C4-2B (cell line): ENCODE measurements at regions not wholly inside any gene's neighbourhood (a gene's known extent, or its start where the extent isn't known, plus 50 kb on each side); places are given as distances from the start of the nearest gene placed in this dataset.

Experiments
- ZFX ChIP-seq: fragments of 450-650 bp; IDR thresholded peaks from 2 replicates; pipeline ENCODE4 v1.6.1; 2017
- TF ChIP-seq, protein P1 (sequence below): fragments of 450-650 bp; conservative IDR thresholded peaks from 2 replicates; pipeline ENCODE4 v1.5.1; 2017; ENCODE audit warnings: mild to moderate bottlenecking

GRCh38 chr2:83273322-83273721 is 1185.8 kb downstream of the SUCLG1 start:
- TF ChIP-seq, protein P1, sequence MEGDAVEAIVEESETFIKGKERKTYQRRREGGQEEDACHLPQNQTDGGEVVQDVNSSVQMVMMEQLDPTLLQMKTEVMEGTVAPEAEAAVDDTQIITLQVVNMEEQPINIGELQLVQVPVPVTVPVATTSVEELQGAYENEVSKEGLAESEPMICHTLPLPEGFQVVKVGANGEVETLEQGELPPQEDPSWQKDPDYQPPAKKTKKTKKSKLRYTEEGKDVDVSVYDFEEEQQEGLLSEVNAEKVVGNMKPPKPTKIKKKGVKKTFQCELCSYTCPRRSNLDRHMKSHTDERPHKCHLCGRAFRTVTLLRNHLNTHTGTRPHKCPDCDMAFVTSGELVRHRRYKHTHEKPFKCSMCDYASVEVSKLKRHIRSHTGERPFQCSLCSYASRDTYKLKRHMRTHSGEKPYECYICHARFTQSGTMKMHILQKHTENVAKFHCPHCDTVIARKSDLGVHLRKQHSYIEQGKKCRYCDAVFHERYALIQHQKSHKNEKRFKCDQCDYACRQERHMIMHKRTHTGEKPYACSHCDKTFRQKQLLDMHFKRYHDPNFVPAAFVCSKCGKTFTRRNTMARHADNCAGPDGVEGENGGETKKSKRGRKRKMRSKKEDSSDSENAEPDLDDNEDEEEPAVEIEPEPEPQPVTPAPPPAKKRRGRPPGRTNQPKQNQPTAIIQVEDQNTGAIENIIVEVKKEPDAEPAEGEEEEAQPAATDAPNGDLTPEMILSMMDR = no peak
- TF ChIP-seq ZFX = no peak
